ENCODE measurements at regions not wholly inside any gene's neighbourhood (a gene's known extent, or its start where the extent isn't known, plus 50 kb on each side); places are given as distances from the start of the nearest gene placed in this dataset.

GRCh38 chr16:56109994-56110393 is 81.3 kb upstream of the GNAO1 start:
- no peaks in the 10 kb centered on the region for H3K79me2 ChIP-seq (ENCODE audit: insufficient read depth, low read length)
- H3K27ac ChIP-seq (ENCODE audit: low read depth, low read length) = no peak overlapping the region
- no peak for TF ChIP-seq CTCF (IDR thresholded peaks at IDR 0.05; ENCODE audit: insufficient read depth, low read length, poor library complexity, severe bottlenecking)
- no peak for TF ChIP-seq EZH2phosphoT487 (conservative IDR thresholded peaks at IDR 0.05; ENCODE audit: low read length)
- no peaks in the 10 kb centered on the region for H3K9me2 ChIP-seq (replicated peaks; ENCODE audit: insufficient read depth, low read length)
- H3K27me3 ChIP-seq (ENCODE audit: low read length) = no peaks in the 10 kb centered on the region
- no peak overlapping the region for H3K4me2 ChIP-seq (ENCODE audit: low read depth, low read length, poor library complexity, severe bottlenecking)
- no peaks in the 10 kb centered on the region for H4K20me1 ChIP-seq (ENCODE audit: low read depth, low read length)
- H2AFZ ChIP-seq (ENCODE audit: low read depth, low read length, severe bottlenecking) = no peak overlapping the region
- no peaks in the 10 kb centered on the region for H3F3A ChIP-seq (ENCODE audit: insufficient read depth)
- H3K36me3 ChIP-seq (ENCODE audit: low read length) = no peaks in the 10 kb centered on the region
- no peak overlapping the region for H3K9ac ChIP-seq (ENCODE audit: low read length)
- no peaks in the 10 kb centered on the region for H3K9me3 ChIP-seq (ENCODE audit: insufficient read depth, low read length)
- H3K4me3 ChIP-seq (ENCODE audit: insufficient read depth, low read length, poor library complexity, severe bottlenecking) = no peak overlapping the region

- Histone ChIP-seq H3K4me2 (ENCODE audit: low read depth, low read length, poor library complexity, severe bottlenecking) (no peak overlapping the region), H2AFZ (ENCODE audit: low read depth, low read length, severe bottlenecking) (no peak overlapping the region), H3K4me3 (ENCODE audit: insufficient read depth, low read length, poor library complexity, severe bottlenecking) (no peak overlapping the region), H3K36me3 (ENCODE audit: low read length) (no peaks in the 10 kb centered on the region), H3F3A (ENCODE audit: insufficient read depth) (no peaks in the 10 kb centered on the region), H3K27me3 (ENCODE audit: low read length) (no peaks in the 10 kb centered on the region), H4K20me1 (ENCODE audit: low read depth, low read length) (no peaks in the 10 kb centered on the region), H3K9me2 (replicated peaks; ENCODE audit: insufficient read depth, low read length) (no peaks in the 10 kb centered on the region), H3K27ac (ENCODE audit: low read depth, low read length) (no peak overlapping the region), H3K9me3 (ENCODE audit: insufficient read depth, low read length) (no peaks in the 10 kb centered on the region), H3K9ac (ENCODE audit: low read length) (no peak overlapping the region), H3K79me2 (ENCODE audit: insufficient read depth, low read length) (no peaks in the 10 kb centered on the region)
- no peak for TF ChIP-seq CTCF (IDR thresholded peaks at IDR 0.05; ENCODE audit: insufficient read depth, low read length, poor library complexity, severe bottlenecking)
- no peak for TF ChIP-seq EZH2phosphoT487 (conservative IDR thresholded peaks at IDR 0.05; ENCODE audit: low read length)
These were observed 82.1 kb upstream of the GNAO1 start for GRCh38 chr16:56109205-56109604.

- no peaks in the 10 kb centered on the region for H4K20me1 ChIP-seq (ENCODE audit: low read depth, low read length)
- H2AFZ ChIP-seq (ENCODE audit: low read depth, low read length, severe bottlenecking) = no peak overlapping the region
- no peak overlapping the region for H3K9ac ChIP-seq (ENCODE audit: low read length)
- H3F3A ChIP-seq (ENCODE audit: insufficient read depth) = no peaks in the 10 kb centered on the region
- no peak overlapping the region for H3K4me3 ChIP-seq (ENCODE audit: insufficient read depth, low read length, poor library complexity, severe bottlenecking)
- H3K36me3 ChIP-seq (ENCODE audit: low read length) = no peaks in the 10 kb centered on the region
- H3K9me3 ChIP-seq (ENCODE audit: insufficient read depth, low read length) = no peaks in the 10 kb centered on the region
- no peaks in the 10 kb centered on the region for H3K27me3 ChIP-seq (ENCODE audit: low read length)
- H3K9me2 ChIP-seq (replicated peaks; ENCODE audit: insufficient read depth, low read length) = no peaks in the 10 kb centered on the region
- no peak overlapping the region for H3K4me2 ChIP-seq (ENCODE audit: low read depth, low read length, poor library complexity, severe bottlenecking)
- TF ChIP-seq EZH2phosphoT487 (conservative IDR thresholded peaks at IDR 0.05; ENCODE audit: low read length) = no peak
- TF ChIP-seq CTCF (IDR thresholded peaks at IDR 0.05; ENCODE audit: insufficient read depth, low read length, poor library complexity, severe bottlenecking) = no peak
- no peak overlapping the region for H3K27ac ChIP-seq (ENCODE audit: low read depth, low read length)
- H3K79me2 ChIP-seq (ENCODE audit: insufficient read depth, low read length) = no peaks in the 10 kb centered on the region
These were observed 82.6 kb upstream of the GNAO1 start for GRCh38 chr16:56108724-56109123.

Measured in SU-DHL-6 (cell line).